Upper lobe of left lung (tissue), 6 donors: ENCODE measurements at regions not wholly inside any gene's neighbourhood (a gene's known extent, or its start where the extent isn't known, plus 50 kb on each side); places are given as distances from the start of the nearest gene placed in this dataset.

Experiments
- ATAC-seq, 2 donors: fragments of 200-7000 bp; cut with Tn5 transposase; one replicate each; pipeline ENCODE4 v1.9.1; 2022; ENCODE audit warnings: mild to moderate bottlenecking in 2 of 2, moderate library complexity in 2 of 2; ENCODE audit not compliant: low FRiP score in 2 of 2
- DNase-seq, 2 donors: peaks; one replicate each; pipeline ENCODE4 v3.0.0-alpha.2; 2019 to 2020
- H3K27ac ChIP-seq, 4 donors: fragments of 200-600 bp; sonication (generic); one replicate each; pipeline ENCODE4 v1.5.1; 2016 to 2019
- H3K27me3 ChIP-seq, 4 donors: fragments of 200-600 bp; sonication (generic); one replicate each; pipeline ENCODE4 v1.5.1; 2017 to 2019
- H3K36me3 ChIP-seq, 4 donors: fragments of 200-600 bp; sonication (generic); one replicate each; pipeline ENCODE4 v1.5.1; 2016 to 2019
- H3K4me1 ChIP-seq, 4 donors: fragments of 200-600 bp; sonication (generic); one replicate each; pipeline ENCODE4 v1.5.1; 2018 to 2019
- H3K4me3 ChIP-seq, 4 donors: fragments of 200-600 bp; sonication (generic); one replicate each; pipeline ENCODE4 v1.5.1; 2017 to 2019; ENCODE audit warnings: mild to moderate bottlenecking in 2 of 4, moderate library complexity in 1 of 4
- H3K9me3 ChIP-seq, 4 donors: fragments of 200-600 bp; sonication (generic); one replicate each; pipeline ENCODE4 v1.5.1; 2018 to 2019
- CTCF ChIP-seq, 6 experiments: fragments of 450-650 bp in 4 of 6; fragments of 200-600 bp in 2 of 6; sonication (generic) in 2 of 6; IDR thresholded peaks; one replicate each; pipeline ENCODE4 v1.5.1; 2016 to 2019; ENCODE audit warnings: antibody characterized with exemption in 6 of 6
- EP300 ChIP-seq, 4 donors: sonication (generic); formaldehyde crosslinking; IDR thresholded peaks; one replicate each; pipeline ENCODE4 v1.5.1; 2017; ENCODE audit warnings: antibody characterized with exemption in 4 of 4, control low read depth in 2 of 4
- POLR2A ChIP-seq, 4 donors: fragments of 450-650 bp; IDR thresholded peaks; one replicate each; pipeline ENCODE4 v1.5.1; 2016 to 2017; ENCODE audit warnings: antibody characterized with exemption in 4 of 4, mild to moderate bottlenecking in 2 of 4
- POLR2AphosphoS5 ChIP-seq, 2 donors: sonication (generic); formaldehyde crosslinking; IDR thresholded peaks; one replicate each; pipeline ENCODE4 v1.5.1; 2017; ENCODE audit warnings: antibody characterized with exemption in 2 of 2
- WGBS, 2 donors: methylation state at CpG; one replicate each; pipeline ENCODE4 v1.1.5; 2017 to 2018; 5-methylcytosine and 5-hydroxymethylcytosine counted together
- donor health status: DM: no; HTN: no; CAD: no; lungs with moderate emphysema.
- donor health status: DM: no; HTN: yes; CAD: no; lungs with severe emphysema.

GRCh38 chr6:126824226-126824625 lies 294.2 kb upstream of the RSPO3 start:
- no peak for TF ChIP-seq POLR2AphosphoS5 (IDR thresholded peaks at IDR 0.05)
- TF ChIP-seq CTCF (IDR thresholded peaks at IDR 0.05): no peak
- TF ChIP-seq EP300 (IDR thresholded peaks at IDR 0.05): no peak
- no peak for TF ChIP-seq POLR2A (IDR thresholded peaks at IDR 0.05)
- no peak overlapping the region for H3K4me3 ChIP-seq
- ATAC-seq (no peak), DNase-seq (no peak)
- no peaks in the 10 kb centered on the region for H3K4me1 ChIP-seq
- no peaks in the 10 kb centered on the region for H3K9me3 ChIP-seq
- H3K36me3 ChIP-seq: no peaks in the 10 kb centered on the region
- WGBS, 2 donors: 16 to 21% methylated on average over 2 of the region's 2 CpGs
- H3K27me3 ChIP-seq: no peaks in the 10 kb centered on the region
- H3K27ac ChIP-seq: no peak overlapping the region

GRCh38 chr6:126824815-126825214 lies 293.7 kb upstream of the RSPO3 start:
- 90 to 96% methylated on average over 2 of the region's 2 CpGs for WGBS, 2 donors
- no peaks in the 10 kb centered on the region for H3K36me3 ChIP-seq
- no peak for TF ChIP-seq POLR2AphosphoS5 (IDR thresholded peaks at IDR 0.05)
- no peak for TF ChIP-seq CTCF (IDR thresholded peaks at IDR 0.05)
- TF ChIP-seq POLR2A (IDR thresholded peaks at IDR 0.05): no peak
- TF ChIP-seq EP300 (IDR thresholded peaks at IDR 0.05): no peak
- no peak overlapping the region for H3K4me3 ChIP-seq
- no peaks in the 10 kb centered on the region for H3K4me1 ChIP-seq
- DNase-seq: no peak
- H3K9me3 ChIP-seq: no peaks in the 10 kb centered on the region
- H3K27me3 ChIP-seq: no peaks in the 10 kb centered on the region
- H3K27ac ChIP-seq: no peak overlapping the region
- ATAC-seq: no peak

- Histone ChIP-seq H3K4me3 (no peak overlapping the region), H3K36me3 (no peaks in the 10 kb centered on the region), H3K9me3 (no peaks in the 10 kb centered on the region), H3K4me1 (no peaks in the 10 kb centered on the region), H3K27ac (no peak overlapping the region), H3K27me3 (no peaks in the 10 kb centered on the region)
- 67 to 75% methylated on average over 1 of the region's 1 CpG for WGBS, 2 donors
- DNase-seq (no peak), ATAC-seq (no peak)
- TF ChIP-seq POLR2AphosphoS5 (IDR thresholded peaks at IDR 0.05): no peak
- TF ChIP-seq EP300 (IDR thresholded peaks at IDR 0.05): no peak
- no peak for TF ChIP-seq POLR2A (IDR thresholded peaks at IDR 0.05)
- no peak for TF ChIP-seq CTCF (IDR thresholded peaks at IDR 0.05)
These were observed 292.2 kb upstream of the RSPO3 start for GRCh38 chr6:126826166-126826714.

- no peak for ATAC-seq
- Histone ChIP-seq H3K27ac (no peak overlapping the region), H3K27me3 (no peaks in the 10 kb centered on the region), H3K9me3 (no peaks in the 10 kb centered on the region), H3K36me3 (no peaks in the 10 kb centered on the region), H3K4me1 (no peaks in the 10 kb centered on the region), H3K4me3 (no peak overlapping the region)
- TF ChIP-seq POLR2AphosphoS5 (IDR thresholded peaks at IDR 0.05): no peak
- TF ChIP-seq CTCF (IDR thresholded peaks at IDR 0.05): no peak
- TF ChIP-seq POLR2A (IDR thresholded peaks at IDR 0.05): no peak
- TF ChIP-seq EP300 (IDR thresholded peaks at IDR 0.05): no peak
- WGBS, 2 donors: 70 to 86% methylated on average over 5 of the region's 5 CpGs
- DNase-seq: no peak
These were observed 287.0 kb upstream of the RSPO3 start for GRCh38 chr6:126831461-126831860.

GRCh38 chr6:126842769-126843168 lies 275.7 kb upstream of the RSPO3 start:
- TF ChIP-seq POLR2A (IDR thresholded peaks at IDR 0.05): no peak
- no peak for TF ChIP-seq POLR2AphosphoS5 (IDR thresholded peaks at IDR 0.05)
- TF ChIP-seq EP300 (IDR thresholded peaks at IDR 0.05): no peak
- TF ChIP-seq CTCF (IDR thresholded peaks at IDR 0.05): no peak
- no peak overlapping the region for H3K27ac ChIP-seq
- no peak overlapping the region for H3K4me3 ChIP-seq
- no peaks in the 10 kb centered on the region for H3K4me1 ChIP-seq
- no peak for ATAC-seq
- no peaks in the 10 kb centered on the region for H3K27me3 ChIP-seq
- DNase-seq: no peak
- no peaks in the 10 kb centered on the region for H3K9me3 ChIP-seq
- WGBS, 2 donors: 59 to 81% methylated on average over 1 of the region's 1 CpG
- H3K36me3 ChIP-seq: no peaks in the 10 kb centered on the region
